Muscle of leg (tissue), 3 donors: ENCODE measurements at regions not wholly inside any gene's neighbourhood (a gene's known extent, or its start where the extent isn't known, plus 50 kb on each side); places are given as distances from the start of the nearest gene placed in this dataset.
A peak's percentile ranks its signal among the peaks of the same experiment; 100 is the strongest.

Experiments used
- DNase-seq: peaks from one replicate; pipeline ENCODE4 v3.0.0; 2013
- H3K27ac ChIP-seq: one replicate; pipeline ENCODE4 v1.5.1; 2013; ENCODE audit warnings: mild to moderate bottlenecking, low read length, control low read depth
- H3K27me3 ChIP-seq: one replicate; pipeline ENCODE4 v1.6.1; 2013; ENCODE audit warnings: low read length; ENCODE audit not compliant: control insufficient read depth, insufficient read depth
- H3K36me3 ChIP-seq: one replicate; pipeline ENCODE4 v1.6.1; 2013; ENCODE audit warnings: low read length; ENCODE audit not compliant: control insufficient read depth, insufficient read depth
- H3K4me1 ChIP-seq: one replicate; pipeline ENCODE4 v1.6.1; 2013; ENCODE audit warnings: low read length; ENCODE audit not compliant: control insufficient read depth, insufficient read depth
- H3K4me3 ChIP-seq: one replicate; pipeline ENCODE4 v1.5.1; 2013; ENCODE audit warnings: low read length, control low read depth
- H3K9me3 ChIP-seq: replicated peaks from 2 replicates; pipeline ENCODE4 v1.6.1; 2013; ENCODE audit warnings: low read depth, low read length; ENCODE audit not compliant: control insufficient read depth
- WGBS: methylation state at CpG from one replicate; pipeline ENCODE4 v1.1.5; 2013; ENCODE audit warnings: missing lambda C conversion rate; ENCODE audit not compliant: insufficient coverage; 5-methylcytosine and 5-hydroxymethylcytosine counted together

DNA sequence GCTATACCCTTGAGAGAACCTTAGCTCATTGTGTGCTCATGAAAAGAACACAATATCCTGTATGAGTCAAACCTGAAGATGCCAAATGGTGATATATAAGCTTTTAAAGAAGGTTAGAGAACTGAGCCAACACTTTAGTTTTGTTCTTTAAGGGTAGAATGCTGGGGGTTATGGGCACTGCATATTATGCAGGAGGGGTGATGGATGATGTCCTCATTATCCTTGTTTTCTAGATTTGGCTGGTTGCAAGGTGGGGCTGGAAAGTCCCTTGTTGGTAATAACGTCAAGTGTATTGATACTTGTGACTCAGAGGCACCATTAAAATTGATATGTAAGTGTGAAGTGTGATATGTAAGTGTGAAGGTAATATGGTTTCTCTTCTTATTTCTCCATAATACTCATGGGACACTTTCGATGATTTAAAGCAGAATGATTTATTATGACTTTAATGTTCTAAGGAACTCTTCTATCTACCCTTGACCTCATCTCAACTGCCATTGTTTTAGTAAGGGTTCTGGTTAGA, 113.7 kb upstream of the DTNBP1 start:
- WGBS: no CpG with 5 or more reads among the region's 2 CpGs
- no peaks in the 10 kb centered on the region for H3K36me3 ChIP-seq
- DNase-seq: no peak
- no peaks in the 10 kb centered on the region for H3K9me3 ChIP-seq
- H3K27me3 ChIP-seq: no peaks in the 10 kb centered on the region
- no peaks in the 10 kb centered on the region for H3K4me1 ChIP-seq
- no peak overlapping the region for H3K4me3 ChIP-seq
- H3K27ac ChIP-seq: no peak overlapping the region

GRCh38 chr6:15775741-15776140, 112.9 kb upstream of the DTNBP1 start:
- WGBS: 100% methylated on average over 1 of the region's 5 CpGs
- Histone ChIP-seq H3K27me3 (no peaks in the 10 kb centered on the region), H3K4me3 (no peak overlapping the region), H3K4me1 (no peaks in the 10 kb centered on the region), H3K36me3 (no peaks in the 10 kb centered on the region), H3K9me3 (no peaks in the 10 kb centered on the region), H3K27ac (no peak overlapping the region)
- no peak for DNase-seq

DNA sequence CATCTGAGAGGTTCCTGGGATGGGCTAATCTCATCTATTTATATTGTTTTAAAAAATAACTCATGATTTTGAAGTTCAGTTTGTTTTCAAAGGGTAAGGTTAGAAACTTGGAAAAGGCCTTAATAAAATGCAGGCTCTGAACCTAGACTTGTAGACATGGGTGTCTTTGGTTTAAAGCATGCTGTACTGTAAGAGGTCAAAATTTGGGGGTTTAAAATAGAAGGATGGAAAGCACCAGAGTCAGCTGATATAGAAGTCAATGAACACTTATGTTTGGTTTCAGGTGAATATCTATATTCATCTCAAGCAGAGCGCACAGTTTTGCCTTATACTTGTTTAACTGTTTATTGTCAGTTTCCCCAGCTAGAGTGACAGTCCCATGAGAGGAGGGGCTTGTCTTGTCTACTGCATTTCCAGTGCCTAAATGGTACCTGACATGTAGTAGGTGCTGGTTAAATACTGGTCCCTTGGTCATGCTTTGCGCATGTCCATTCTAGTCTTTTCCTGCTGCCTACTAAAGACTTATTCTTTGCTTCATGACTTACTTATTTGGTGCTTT, 112.3 kb upstream of the DTNBP1 start:
- H3K27ac ChIP-seq: no peak overlapping the region
- no peak for DNase-seq
- H3K4me1 ChIP-seq: no peaks in the 10 kb centered on the region
- no peak overlapping the region for H3K4me3 ChIP-seq
- no peaks in the 10 kb centered on the region for H3K36me3 ChIP-seq
- WGBS: no CpG with 5 or more reads among the region's 2 CpGs
- no peaks in the 10 kb centered on the region for H3K9me3 ChIP-seq
- no peaks in the 10 kb centered on the region for H3K27me3 ChIP-seq

GRCh38 chr6:15773806-15774410, 111.1 kb upstream of the DTNBP1 start:
- Histone ChIP-seq H3K27me3 (no peaks in the 10 kb centered on the region), H3K9me3 (no peaks in the 10 kb centered on the region), H3K27ac (no peak overlapping the region), H3K4me3 (no peak overlapping the region), H3K36me3 (no peaks in the 10 kb centered on the region), H3K4me1 (no peaks in the 10 kb centered on the region)
- DNase-seq: no peak
- WGBS: 84% methylated on average over 3 of the region's 3 CpGs

GRCh38 chr6:15770347-15771143, 107.7 kb upstream of the DTNBP1 start:
- H3K9me3 ChIP-seq: no peaks in the 10 kb centered on the region
- no peak overlapping the region for H3K27ac ChIP-seq
- H3K4me3 ChIP-seq: no peak overlapping the region
- no peak for DNase-seq
- WGBS: 86% methylated on average over 2 of the region's 4 CpGs
- no peaks in the 10 kb centered on the region for H3K36me3 ChIP-seq
- H3K27me3 ChIP-seq: no peaks in the 10 kb centered on the region
- no peaks in the 10 kb centered on the region for H3K4me1 ChIP-seq

- H3K36me3 ChIP-seq: no peaks in the 10 kb centered on the region
- DNase-seq: peak; percentile 25
- H3K27ac ChIP-seq: no peak overlapping the region
- H3K4me1 ChIP-seq: no peaks in the 10 kb centered on the region
- no peaks in the 10 kb centered on the region for H3K9me3 ChIP-seq
- WGBS: 55% methylated on average over 4 of the region's 5 CpGs
- no peak overlapping the region for H3K4me3 ChIP-seq
- no peaks in the 10 kb centered on the region for H3K27me3 ChIP-seq
Observed at GRCh38 chr6:15769511-15770018, 106.7 kb upstream of the DTNBP1 start.

DNA sequence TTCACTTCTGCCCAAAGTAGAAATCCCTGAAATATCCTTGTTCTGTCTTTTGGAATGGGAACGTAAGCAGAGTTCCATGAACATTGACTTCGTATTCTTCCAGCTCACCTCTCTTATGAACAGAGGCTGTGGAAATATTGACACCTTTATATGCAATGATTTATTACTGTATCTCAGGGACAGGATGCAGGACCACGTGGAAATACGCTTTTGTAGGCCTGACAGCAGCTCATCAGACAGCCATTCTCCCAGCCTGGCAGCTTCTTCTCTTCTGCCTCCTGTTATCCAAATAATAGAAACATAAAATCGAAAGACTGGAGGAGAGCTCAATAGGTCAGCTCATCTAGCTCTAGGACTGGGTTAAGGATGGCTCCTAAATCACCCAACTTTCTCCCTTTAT, 106.2 kb upstream of the DTNBP1 start:
- Histone ChIP-seq H3K27me3 (no peaks in the 10 kb centered on the region), H3K27ac (no peak overlapping the region), H3K36me3 (no peaks in the 10 kb centered on the region), H3K9me3 (no peaks in the 10 kb centered on the region), H3K4me1 (peaks cover under 1% of the 10 kb centered on the region), H3K4me3 (no peak overlapping the region)
- no CpG with 5 or more reads among the region's 5 CpGs for WGBS
- no peak for DNase-seq

DNA sequence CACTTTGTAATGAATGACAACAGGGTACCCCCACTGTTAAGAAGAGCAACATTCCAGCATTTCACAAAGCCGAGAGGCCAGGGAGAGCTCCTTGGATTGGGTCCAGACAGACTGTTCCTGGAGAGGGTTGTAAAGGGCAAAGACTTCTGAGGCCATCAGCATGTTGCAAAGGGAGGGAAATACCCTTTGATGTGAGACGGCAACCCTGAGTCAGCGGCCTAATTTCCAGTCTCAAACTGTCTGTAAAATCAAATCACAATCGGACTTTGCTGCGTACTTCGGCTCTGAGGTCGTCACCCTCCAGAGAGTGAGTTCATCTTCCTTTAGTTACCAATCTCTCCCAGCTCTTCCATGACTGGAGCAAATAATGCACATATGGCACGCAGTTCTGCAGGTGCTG, 101.0 kb upstream of the DTNBP1 start:
- DNase-seq: peak; percentile 25
- WGBS: 26% methylated on average over 6 of the region's 8 CpGs
- no peak overlapping the region for H3K27ac ChIP-seq
- peaks cover 5% of the 10 kb centered on the region for H3K4me1 ChIP-seq
- no peaks in the 10 kb centered on the region for H3K36me3 ChIP-seq
- H3K4me3 ChIP-seq: no peak overlapping the region
- H3K27me3 ChIP-seq: no peaks in the 10 kb centered on the region
- H3K9me3 ChIP-seq: no peaks in the 10 kb centered on the region

- no peak overlapping the region for H3K4me3 ChIP-seq
- WGBS: no CpG with 5 or more reads among the region's 3 CpGs
- no peaks in the 10 kb centered on the region for H3K36me3 ChIP-seq
- H3K4me1 ChIP-seq: peaks cover 5% of the 10 kb centered on the region
- H3K27ac ChIP-seq: no peak overlapping the region
- no peaks in the 10 kb centered on the region for H3K27me3 ChIP-seq
- no peaks in the 10 kb centered on the region for H3K9me3 ChIP-seq
- no peak for DNase-seq
Observed at GRCh38 chr6:15763364-15763763, 100.5 kb upstream of the DTNBP1 start.

GRCh38 chr6:15761045-15761502, 98.2 kb upstream of the DTNBP1 start:
- Histone ChIP-seq H3K27ac (no peak overlapping the region), H3K9me3 (no peaks in the 10 kb centered on the region), H3K27me3 (no peaks in the 10 kb centered on the region), H3K36me3 (no peaks in the 10 kb centered on the region), H3K4me1 (peaks cover 5% of the 10 kb centered on the region), H3K4me3 (no peak overlapping the region)
- no peak for DNase-seq
- WGBS: no CpG with 5 or more reads among the region's 2 CpGs
